ENCODE measurements at regions not wholly inside any gene's neighbourhood (a gene's known extent, or its start where the extent isn't known, plus 50 kb on each side); places are given as distances from the start of the nearest gene placed in this dataset.

- TF ChIP-seq CTCF (IDR thresholded peaks at IDR 0.05) (no peak), POLR2AphosphoS5 (IDR thresholded peaks at IDR 0.05; ENCODE audit: insufficient read depth in 1 of 2, low read depth in 1 of 2) (no peak), POLR2A (IDR thresholded peaks at IDR 0.05) (no peak)
- no peak for DNase-seq (ENCODE audit: extremely low spot score in 2 of 2)
- intact Hi-C loops (cut with DNase I), result no loop called here
Observed at GRCh38 chr13:104296286-104296685, 1230.1 kb upstream of the SLC10A2 start.

GRCh38 chr13:104295537-104295936 is 1229.3 kb upstream of the SLC10A2 start:
- intact Hi-C loops (cut with DNase I), result no loop called here
- no peaks in the 10 kb centered on the region for H3K36me3 ChIP-seq
- no peak for DNase-seq (ENCODE audit: extremely low spot score in 2 of 2)
- H3K4me1 ChIP-seq, result no peaks in the 10 kb centered on the region
- H3K27ac ChIP-seq, result no peak overlapping the region
- no peaks in the 10 kb centered on the region for H3K9me3 ChIP-seq
- H3K27me3 ChIP-seq, result no peaks in the 10 kb centered on the region
- TF ChIP-seq CTCF (IDR thresholded peaks at IDR 0.05), result no peak
- TF ChIP-seq POLR2AphosphoS5 (IDR thresholded peaks at IDR 0.05; ENCODE audit: insufficient read depth in 1 of 2, low read depth in 1 of 2), result no peak
- TF ChIP-seq POLR2A (IDR thresholded peaks at IDR 0.05), result no peak
- H3K4me3 ChIP-seq, result no peak overlapping the region

More at GRCh38 chr13:104296286-104296685, 1230.1 kb upstream of the SLC10A2 start:
- Histone ChIP-seq H3K27me3 (no peaks in the 10 kb centered on the region), H3K9me3 (no peaks in the 10 kb centered on the region), H3K36me3 (no peaks in the 10 kb centered on the region), H3K27ac (no peak overlapping the region), H3K4me1 (no peaks in the 10 kb centered on the region), H3K4me3 (no peak overlapping the region)

- no peak for TF ChIP-seq CTCF (IDR thresholded peaks at IDR 0.05)
- TF ChIP-seq POLR2A (IDR thresholded peaks at IDR 0.05), result no peak
- no peak for TF ChIP-seq POLR2AphosphoS5 (IDR thresholded peaks at IDR 0.05; ENCODE audit: insufficient read depth in 1 of 2, low read depth in 1 of 2)
- no peak overlapping the region for H3K27ac ChIP-seq
- DNase-seq (ENCODE audit: extremely low spot score in 2 of 2), result no peak
- intact Hi-C loops (cut with DNase I), result no loop called here
- H3K27me3 ChIP-seq, result no peaks in the 10 kb centered on the region
- H3K9me3 ChIP-seq, result no peaks in the 10 kb centered on the region
- no peak overlapping the region for H3K4me3 ChIP-seq
- no peaks in the 10 kb centered on the region for H3K4me1 ChIP-seq
- no peaks in the 10 kb centered on the region for H3K36me3 ChIP-seq
Observed at GRCh38 chr13:104289400-104289799, 1223.2 kb upstream of the SLC10A2 start.

- Histone ChIP-seq H3K9me3 (no peaks in the 10 kb centered on the region), H3K4me3 (no peak overlapping the region), H3K4me1 (no peaks in the 10 kb centered on the region), H3K27me3 (no peaks in the 10 kb centered on the region), H3K27ac (no peak overlapping the region), H3K36me3 (no peaks in the 10 kb centered on the region)
- intact Hi-C loops (cut with DNase I), result no loop called here
- DNase-seq (ENCODE audit: extremely low spot score in 2 of 2), result no peak
- TF ChIP-seq POLR2AphosphoS5 (IDR thresholded peaks at IDR 0.05; ENCODE audit: insufficient read depth in 1 of 2, low read depth in 1 of 2) (no peak), CTCF (IDR thresholded peaks at IDR 0.05) (no peak), POLR2A (IDR thresholded peaks at IDR 0.05) (no peak)
Observed at GRCh38 chr13:104288496-104288895, 1222.3 kb upstream of the SLC10A2 start.

GRCh38 chr13:104286566-104287290 is 1220.5 kb upstream of the SLC10A2 start:
- no peak for DNase-seq (ENCODE audit: extremely low spot score in 2 of 2)
- Histone ChIP-seq H3K4me1 (no peaks in the 10 kb centered on the region), H3K4me3 (no peak overlapping the region), H3K27ac (no peak overlapping the region), H3K36me3 (no peaks in the 10 kb centered on the region), H3K9me3 (no peaks in the 10 kb centered on the region), H3K27me3 (no peaks in the 10 kb centered on the region)
- intact Hi-C loops (cut with DNase I), result no loop called here
- TF ChIP-seq CTCF (IDR thresholded peaks at IDR 0.05), result no peak
- TF ChIP-seq POLR2A (IDR thresholded peaks at IDR 0.05), result no peak
- TF ChIP-seq POLR2AphosphoS5 (IDR thresholded peaks at IDR 0.05; ENCODE audit: insufficient read depth in 1 of 2, low read depth in 1 of 2), result no peak

Measured in vagina (tissue), 2 donors.